OCI-LY7 (cell line): ENCODE measurements at regions not wholly inside any gene's neighbourhood (a gene's known extent, or its start where the extent isn't known, plus 50 kb on each side); places are given as distances from the start of the nearest gene placed in this dataset.

Experiments
- BruUV-seq: library from RNA; stranded (reverse); fragments of 400-500 nt; replicated peaks from 2 replicates; lab custom pipeline; 2021; lab: Mats Ljungman, UMichigan
- CTCF ChIA-PET: fragments of 300-600 bp; sonication (Branson Sonifier 250); formaldehyde crosslinking; loops from one replicate; lab custom pipeline; 2022; ENCODE audit warnings: antibody characterized with exemption; ENCODE audit not compliant: unreplicated experiment; lab: Charles Lee
- POLR2A ChIA-PET: fragments of 300-600 bp; sonication (Branson Sonifier 250); formaldehyde crosslinking; loops from one replicate; lab custom pipeline; 2022; ENCODE audit warnings: antibody characterized with exemption; lab: Charles Lee
- DNase-seq: peaks from one replicate; pipeline ENCODE4 v3.0.0-alpha.2; 2015; ENCODE audit warnings: low spot score
- H2AFZ ChIP-seq: fragments of 200-600 bp; sonication (generic), shearing (Covaris generic); 2 replicates; pipeline ENCODE4 v1.6.1; 2014; ENCODE audit warnings: mild to moderate bottlenecking, antibody characterized with exemption, low read length, moderate library complexity
- H3K27ac ChIP-seq: fragments of 200-600 bp; sonication (generic); 2 replicates; pipeline ENCODE4 v1.5.1; 2014; ENCODE audit warnings: mixed run types, low read depth, mild to moderate bottlenecking, moderate library complexity, low read length, inconsistent platforms; ENCODE audit not compliant: poor library complexity, severe bottlenecking
- H3K36me3 ChIP-seq: fragments of 200-600 bp; sonication (generic); 2 replicates; pipeline ENCODE4 v1.6.1; 2014; ENCODE audit warnings: mild to moderate bottlenecking, antibody characterized with exemption, low read length, moderate library complexity, mixed read lengths; ENCODE audit not compliant: insufficient read depth
- H3K4me1 ChIP-seq: fragments of 200-600 bp; sonication (generic); 2 replicates; pipeline ENCODE4 v1.5.1; 2014; ENCODE audit warnings: mild to moderate bottlenecking, low read length; ENCODE audit not compliant: insufficient read depth, poor library complexity, severe bottlenecking
- H3K4me2 ChIP-seq: fragments of 200-600 bp; sonication (generic); 2 replicates; pipeline ENCODE4 v1.6.1; 2014; ENCODE audit warnings: mild to moderate bottlenecking, low read length
- H3K4me3 ChIP-seq: fragments of 200-600 bp; sonication (generic); 2 replicates; pipeline ENCODE4 v1.5.1; 2014; ENCODE audit warnings: mild to moderate bottlenecking, low read depth, low read length; ENCODE audit not compliant: poor library complexity, severe bottlenecking
- H3K79me2 ChIP-seq: fragments of 200-600 bp; sonication (generic); 2 replicates; pipeline ENCODE4 v1.6.1; 2016; ENCODE audit warnings: low read depth, mild to moderate bottlenecking, low read length, moderate library complexity, mixed read lengths; ENCODE audit not compliant: insufficient read depth
- H3K9me2 ChIP-seq: fragments of 200-600 bp; sonication (generic); 2 replicates; pipeline ENCODE4 v1.6.1; 2016; ENCODE audit warnings: mild to moderate bottlenecking, low read length, mixed read lengths; ENCODE audit not compliant: insufficient read depth
- H3K9me3 ChIP-seq: fragments of 200-600 bp; sonication (generic); 2 replicates; pipeline ENCODE4 v1.6.1; 2014; ENCODE audit warnings: mild to moderate bottlenecking, mixed run types, low read length, mixed read lengths
- H4K20me1 ChIP-seq: fragments of 200-600 bp; sonication (generic); 2 replicates; pipeline ENCODE4 v1.6.1; 2014; ENCODE audit warnings: mild to moderate bottlenecking, antibody characterized with exemption, low read length, moderate library complexity, mixed read lengths; ENCODE audit not compliant: insufficient read depth
- CTCF ChIP-seq: fragments of 200-600 bp; sonication (generic); conservative IDR thresholded peaks from 2 replicates; pipeline ENCODE4 v1.5.1; 2014; ENCODE audit warnings: mild to moderate bottlenecking, antibody characterized with exemption, low read length, moderate library complexity, mixed read lengths
- EZH2phosphoT487 ChIP-seq: fragments of 200-600 bp; sonication (generic); IDR thresholded peaks from 2 replicates; pipeline ENCODE4 v1.6.1; 2018; ENCODE audit warnings: low read depth, borderline replicate concordance, mild to moderate bottlenecking, mixed run types, antibody characterized with exemption, low read length, moderate library complexity, mixed read lengths
- intact Hi-C: fragments of 100-400 bp; cut with micrococcal nuclease; formaldehyde crosslinking; loops from one replicate; pipeline ENCODE4 v1.10.0; 2022; ENCODE audit not compliant: unreplicated experiment

- no peak overlapping the region for H3K4me3 ChIP-seq
- ChIA-PET POLR2A (no interaction called here), CTCF (no interaction called here)
- H3K9me2 ChIP-seq: no peaks in the 10 kb centered on the region
- H3K9me3 ChIP-seq: no peaks in the 10 kb centered on the region
- H3K4me1 ChIP-seq: no peaks in the 10 kb centered on the region
- no peak overlapping the region for H3K4me2 ChIP-seq
- no peak overlapping the region for H2AFZ ChIP-seq
- TF ChIP-seq EZH2phosphoT487: no peak
- H3K27ac ChIP-seq: no peak overlapping the region
- H3K79me2 ChIP-seq: no peaks in the 10 kb centered on the region
- H4K20me1 ChIP-seq: no peaks in the 10 kb centered on the region
- no peaks in the 10 kb centered on the region for H3K36me3 ChIP-seq
- intact Hi-C loops: no loop called here
- BruUV-seq: no TSS peak
- no peak for DNase-seq
Measured at GRCh38 chrX:39158801-39159657, 357.8 kb downstream of the MID1IP1 start.

GRCh38 chrX:39159921-39160507 lies 358.8 kb downstream of the MID1IP1 start:
- no peak overlapping the region for H2AFZ ChIP-seq
- H3K9me2 ChIP-seq: no peaks in the 10 kb centered on the region
- H3K27ac ChIP-seq: no peak overlapping the region
- intact Hi-C loops: no loop called here
- no TSS peak for BruUV-seq
- no peaks in the 10 kb centered on the region for H3K9me3 ChIP-seq
- H3K79me2 ChIP-seq: no peaks in the 10 kb centered on the region
- no peak for TF ChIP-seq EZH2phosphoT487
- no peak for TF ChIP-seq CTCF
- no peaks in the 10 kb centered on the region for H3K4me1 ChIP-seq
- H3K36me3 ChIP-seq: no peaks in the 10 kb centered on the region
- no peak for DNase-seq
- no peaks in the 10 kb centered on the region for H4K20me1 ChIP-seq
- H3K4me2 ChIP-seq: no peak overlapping the region
- POLR2A ChIA-PET: interaction anchor here (0.6 kb wide), 1 partner anchor 255 kb away, joined by 3 read pairs; no protein-coding TSS in a partner anchor
- CTCF ChIA-PET: no interaction called here
- no peak overlapping the region for H3K4me3 ChIP-seq

GRCh38 chrX:39161611-39162255 lies 360.5 kb downstream of the MID1IP1 start:
- H3K9me3 ChIP-seq: no peaks in the 10 kb centered on the region
- H3K9me2 ChIP-seq: no peaks in the 10 kb centered on the region
- ChIA-PET POLR2A (no interaction called here), CTCF (no interaction called here)
- BruUV-seq: no TSS peak
- no peaks in the 10 kb centered on the region for H3K79me2 ChIP-seq
- no peak for TF ChIP-seq EZH2phosphoT487
- TF ChIP-seq CTCF: no peak
- H4K20me1 ChIP-seq: no peaks in the 10 kb centered on the region
- H3K36me3 ChIP-seq: no peaks in the 10 kb centered on the region
- H3K4me1 ChIP-seq: no peaks in the 10 kb centered on the region
- H3K4me2 ChIP-seq: no peak overlapping the region
- no peak overlapping the region for H3K27ac ChIP-seq
- DNase-seq: no peak
- H2AFZ ChIP-seq: no peak overlapping the region
- intact Hi-C loops: no loop called here
- H3K4me3 ChIP-seq: no peak overlapping the region
